GM23248 (cell line): ENCODE measurements at regions not wholly inside any gene's neighbourhood (a gene's known extent, or its start where the extent isn't known, plus 50 kb on each side); places are given as distances from the start of the nearest gene placed in this dataset.

Source experiments
- EZH2 ChIP-seq: fragments of 200-600 bp; sonication (generic); IDR thresholded peaks from 2 replicates; pipeline ENCODE4 v1.6.1; 2018; ENCODE audit warnings: antibody characterized with exemption, mild to moderate bottlenecking; ENCODE audit not compliant: insufficient read depth, poor library complexity, severe bottlenecking
- EZH2phosphoT487 ChIP-seq: fragments of 200-600 bp; sonication (generic); IDR thresholded peaks from 2 replicates; pipeline ENCODE4 v1.6.1; 2018; ENCODE audit warnings: antibody characterized with exemption, moderate library complexity, mild to moderate bottlenecking, low read depth; ENCODE audit not compliant: insufficient read depth

GRCh38 chr10:3665316-3665908, 119.6 kb downstream of the KLF6 start:
- no peak for TF ChIP-seq EZH2phosphoT487
- no peak for TF ChIP-seq EZH2
